GM12878 (cell line): ENCODE measurements at regions not wholly inside any gene's neighbourhood (a gene's known extent, or its start where the extent isn't known, plus 50 kb on each side); places are given as distances from the start of the nearest gene placed in this dataset.

Source experiments
- CHD2 ChIP-seq: IDR thresholded peaks from 2 replicates; pipeline ENCODE4 v1.6.1; 2011; ENCODE audit warnings: low read depth, low read length, improper control_type of control experiment, borderline replicate concordance
- CREB1 ChIP-seq: IDR thresholded peaks from 2 replicates; pipeline ENCODE4 v1.6.1; 2012; ENCODE audit warnings: low read depth, mild to moderate bottlenecking, inconsistent platforms
- CTCF ChIP-seq, 3 experiments: IDR thresholded peaks in 2 of 3; conservative IDR thresholded peaks in 1 of 3; 2 replicates each; pipeline ENCODE4 v1.5.1; 2011; ENCODE audit warnings: low read depth in 3 of 3, low read length in 3 of 3, mild to moderate bottlenecking in 3 of 3, control low read depth in 2 of 3, moderate library complexity in 2 of 3, inconsistent platforms in 1 of 3, mixed read lengths in 1 of 3; ENCODE audit not compliant: control insufficient read depth in 2 of 3, insufficient read depth in 1 of 3; ENCODE audit errors: extremely low read depth in 1 of 3
- EZH2 ChIP-seq: IDR thresholded peaks from 2 replicates; pipeline ENCODE4 v1.6.1; 2012; ENCODE audit warnings: low read depth, mild to moderate bottlenecking, control low read depth, inconsistent platforms, low read length, borderline replicate concordance; ENCODE audit not compliant: control insufficient read depth
- HDAC6 ChIP-seq: fragments of 200-600 bp; sonication (generic); IDR thresholded peaks from one replicate; pipeline ENCODE4 v1.8.0; 2017; ENCODE audit warnings: antibody characterized with exemption; ENCODE audit not compliant: unreplicated experiment
- TARDBP ChIP-seq: IDR thresholded peaks from 2 replicates; pipeline ENCODE4 v1.6.1; 2016; ENCODE audit warnings: borderline replicate concordance
- TCF12 ChIP-seq: IDR thresholded peaks from 2 replicates; pipeline ENCODE4 v1.6.1; 2011; ENCODE audit warnings: low read depth, mild to moderate bottlenecking, low read length
- WRNIP1 ChIP-seq: IDR thresholded peaks from 2 replicates; pipeline ENCODE4 v1.6.1; 2011; ENCODE audit warnings: low read depth, low read length, improper control_type of control experiment, borderline replicate concordance
- ZNF592 ChIP-seq: fragments of 450-650 bp; IDR thresholded peaks from 2 replicates; pipeline ENCODE4 v1.6.1; 2017; ENCODE audit warnings: mild to moderate bottlenecking, moderate library complexity
- TF ChIP-seq, protein P1 (sequence below): IDR thresholded peaks from 2 replicates; pipeline ENCODE4 v1.6.1; 2012; ENCODE audit warnings: low read length, inconsistent platforms

GRCh38 chr9:91147079-91147708, 214.5 kb downstream of the AUH start:
- TF ChIP-seq EZH2, result no peak
- TF ChIP-seq, protein P1, sequence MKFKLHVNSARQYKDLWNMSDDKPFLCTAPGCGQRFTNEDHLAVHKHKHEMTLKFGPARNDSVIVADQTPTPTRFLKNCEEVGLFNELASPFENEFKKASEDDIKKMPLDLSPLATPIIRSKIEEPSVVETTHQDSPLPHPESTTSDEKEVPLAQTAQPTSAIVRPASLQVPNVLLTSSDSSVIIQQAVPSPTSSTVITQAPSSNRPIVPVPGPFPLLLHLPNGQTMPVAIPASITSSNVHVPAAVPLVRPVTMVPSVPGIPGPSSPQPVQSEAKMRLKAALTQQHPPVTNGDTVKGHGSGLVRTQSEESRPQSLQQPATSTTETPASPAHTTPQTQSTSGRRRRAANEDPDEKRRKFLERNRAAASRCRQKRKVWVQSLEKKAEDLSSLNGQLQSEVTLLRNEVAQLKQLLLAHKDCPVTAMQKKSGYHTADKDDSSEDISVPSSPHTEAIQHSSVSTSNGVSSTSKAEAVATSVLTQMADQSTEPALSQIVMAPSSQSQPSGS, result no peak
- no peak for TF ChIP-seq TCF12
- TF ChIP-seq CTCF (IDR thresholded peaks at IDR 0.05 in 2 of 3, conservative IDR thresholded peaks at IDR 0.05 in 1 of 3; ENCODE audit: control insufficient read depth in 2 of 3, extremely low read depth in 1 of 3, insufficient read depth in 1 of 3, low read depth in 3 of 3, low read length in 3 of 3), result no peak
- TF ChIP-seq ZNF592, result no peak
- TF ChIP-seq WRNIP1, result no peak
- no peak for TF ChIP-seq CREB1
- no peak for TF ChIP-seq TARDBP
- TF ChIP-seq HDAC6, result no peak
- no peak for TF ChIP-seq CHD2
